Astrocyte of the hippocampus (primary cell): ENCODE measurements at regions not wholly inside any gene's neighbourhood (a gene's known extent, or its start where the extent isn't known, plus 50 kb on each side); places are given as distances from the start of the nearest gene placed in this dataset.
"Not testable (repeated sequence)": the region's sequence is repeated elsewhere in the genome, so short reads cannot be mapped to it uniquely, and the experiment has no call there.

Experiments used
- DNase-seq: peaks from one replicate; pipeline ENCODE4 v3.0.0; 2011; ENCODE audit warnings: low read depth, low spot score

- not testable (repeated sequence) for DNase-seq
Measured at GRCh38 chr9:42656789-42657188, 473.3 kb downstream of the SPATA31A6 start.

- not testable (repeated sequence) for DNase-seq
Measured at GRCh38 chr9:42657496-42657895, 474.0 kb downstream of the SPATA31A6 start.

GRCh38 chr9:42697146-42697545, 513.7 kb downstream of the SPATA31A6 start:
- DNase-seq, result not testable (repeated sequence)

GRCh38 chr9:42702890-42703289, 519.4 kb downstream of the SPATA31A6 start:
- DNase-seq, result not testable (repeated sequence)

- DNase-seq, result peak; percentile 16
Measured at GRCh38 chr9:42724841-42725835, 541.7 kb downstream of the SPATA31A6 start.

- DNase-seq, result peak; percentile 80
Measured at GRCh38 chr9:42743030-42743814, 559.8 kb downstream of the SPATA31A6 start.

GRCh38 chr9:42757251-42757650, 573.8 kb downstream of the SPATA31A6 start:
- not testable (repeated sequence) for DNase-seq

- DNase-seq, result not testable (repeated sequence)
Measured at GRCh38 chr9:42759320-42759719, 575.9 kb downstream of the SPATA31A6 start.

GRCh38 chr9:42782201-42782600, 598.7 kb downstream of the SPATA31A6 start:
- not testable (repeated sequence) for DNase-seq

GRCh38 chr9:42792725-42793124, 609.3 kb downstream of the SPATA31A6 start:
- DNase-seq, result not testable (repeated sequence)

- not testable (repeated sequence) for DNase-seq
Measured at GRCh38 chr9:42798571-42798970, 615.1 kb downstream of the SPATA31A6 start.

- DNase-seq, result not testable (repeated sequence)
Measured at GRCh38 chr9:42802716-42803115, 619.3 kb downstream of the SPATA31A6 start.

- DNase-seq, result peak; percentile 2
Measured at GRCh38 chr9:42806674-42807073, 623.2 kb downstream of the SPATA31A6 start.

- not testable (repeated sequence) for DNase-seq
Measured at GRCh38 chr9:42821468-42821867, 638.0 kb downstream of the SPATA31A6 start.

GRCh38 chr9:42848156-42848555, 664.7 kb downstream of the SPATA31A6 start:
- DNase-seq, result not testable (repeated sequence)

GRCh38 chr9:42850896-42851693, 667.6 kb downstream of the SPATA31A6 start:
- not testable (repeated sequence) for DNase-seq

- peak; percentile 5 for DNase-seq
Measured at GRCh38 chr9:42851701-42852100, 668.2 kb downstream of the SPATA31A6 start.

- DNase-seq, result peak; percentile 91
Measured at GRCh38 chr9:42852133-42852930, 668.9 kb downstream of the SPATA31A6 start.

GRCh38 chr9:42860133-42860532, 676.7 kb downstream of the SPATA31A6 start:
- DNase-seq, result not testable (repeated sequence)

GRCh38 chr9:42862465-42862864, 679.0 kb downstream of the SPATA31A6 start:
- DNase-seq, result not testable (repeated sequence)
